ENCODE measurements at regions not wholly inside any gene's neighbourhood (a gene's known extent, or its start where the extent isn't known, plus 50 kb on each side); places are given as distances from the start of the nearest gene placed in this dataset.

- H3K4me3 ChIP-seq (ENCODE audit: low read depth in 2 of 2, low read length in 1 of 2), result no peak overlapping the region
- H2AFZ ChIP-seq (ENCODE audit: low read depth), result no peak overlapping the region
- no peak overlapping the region for H3K9ac ChIP-seq
- no peaks in the 10 kb centered on the region for H3F3A ChIP-seq (replicated peaks; ENCODE audit: insufficient read depth)
- H3K36me3 ChIP-seq (replicated peaks in 1 of 2; ENCODE audit: control insufficient read depth in 1 of 2, insufficient read depth in 2 of 2, low read length in 1 of 2), result no peaks in the 10 kb centered on the region
- H4K20me1 ChIP-seq (ENCODE audit: insufficient read depth), result no peaks in the 10 kb centered on the region
- 7% methylated on average over 2 of the region's 2 CpGs for WGBS (ENCODE audit: low lambda C conversion rate)
- no peaks in the 10 kb centered on the region for H3K9me3 ChIP-seq
- no peaks in the 10 kb centered on the region for H3K4me1 ChIP-seq (ENCODE audit: control insufficient read depth in 1 of 2, insufficient read depth in 2 of 2, low read depth in 1 of 2, low read length in 1 of 2)
- DNase-seq, result no peak
- H3K27me3 ChIP-seq (ENCODE audit: insufficient read depth), result peaks cover 7% of the 10 kb centered on the region
- H3K4me2 ChIP-seq, result no peak overlapping the region
- ChIA-PET CTCF (no interaction called here), POLR2A (no interaction called here)
- H3K27ac ChIP-seq (ENCODE audit: low read depth in 2 of 2, low read length in 1 of 2), result no peak overlapping the region
- TF ChIP-seq FOXJ3 (CRISPR knock-in tag; IDR thresholded peaks at IDR 0.05) (no peak), PBX3 (IDR thresholded peaks at IDR 0.05) (no peak), POLR2AphosphoS5 (IDR thresholded peaks at IDR 0.05; ENCODE audit: low read depth, low read length) (no peak), FOXM1 (IDR thresholded peaks at IDR 0.05; ENCODE audit: low read depth) (no peak), NFIC (IDR thresholded peaks at IDR 0.05; ENCODE audit: borderline replicate concordance) (no peak), JUND (IDR thresholded peaks at IDR 0.05) (no peak), TCF12 (IDR thresholded peaks at IDR 0.05) (no peak), YY1 (IDR thresholded peaks at IDR 0.05; ENCODE audit: low read depth) (no peak), CHD2 (IDR thresholded peaks at IDR 0.05; ENCODE audit: low read length, partially characterized antibody) (no peak), CTCF (IDR thresholded peaks at IDR 0.05) (no peak), RAD21 (IDR thresholded peaks at IDR 0.05; ENCODE audit: low read length) (no peak)
- TF ChIP-seq, protein P1, sequence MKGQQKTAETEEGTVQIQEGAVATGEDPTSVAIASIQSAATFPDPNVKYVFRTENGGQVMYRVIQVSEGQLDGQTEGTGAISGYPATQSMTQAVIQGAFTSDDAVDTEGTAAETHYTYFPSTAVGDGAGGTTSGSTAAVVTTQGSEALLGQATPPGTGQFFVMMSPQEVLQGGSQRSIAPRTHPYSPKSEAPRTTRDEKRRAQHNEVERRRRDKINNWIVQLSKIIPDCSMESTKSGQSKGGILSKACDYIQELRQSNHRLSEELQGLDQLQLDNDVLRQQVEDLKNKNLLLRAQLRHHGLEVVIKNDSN (IDR thresholded peaks at IDR 0.05; ENCODE audit: borderline replicate concordance, low read depth), result no peak
- TF ChIP-seq, protein P2, sequence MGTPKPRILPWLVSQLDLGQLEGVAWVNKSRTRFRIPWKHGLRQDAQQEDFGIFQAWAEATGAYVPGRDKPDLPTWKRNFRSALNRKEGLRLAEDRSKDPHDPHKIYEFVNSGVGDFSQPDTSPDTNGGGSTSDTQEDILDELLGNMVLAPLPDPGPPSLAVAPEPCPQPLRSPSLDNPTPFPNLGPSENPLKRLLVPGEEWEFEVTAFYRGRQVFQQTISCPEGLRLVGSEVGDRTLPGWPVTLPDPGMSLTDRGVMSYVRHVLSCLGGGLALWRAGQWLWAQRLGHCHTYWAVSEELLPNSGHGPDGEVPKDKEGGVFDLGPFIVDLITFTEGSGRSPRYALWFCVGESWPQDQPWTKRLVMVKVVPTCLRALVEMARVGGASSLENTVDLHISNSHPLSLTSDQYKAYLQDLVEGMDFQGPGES (IDR thresholded peaks at IDR 0.05; ENCODE audit: low read depth, low read length), result no peak
- H3K9me2 ChIP-seq, result no peaks in the 10 kb centered on the region
- H3K79me2 ChIP-seq (ENCODE audit: insufficient read depth), result no peaks in the 10 kb centered on the region
Observed at GRCh38 chr14:36229262-36229661, 52.7 kb upstream of the PTCSC3 start.

GRCh38 chr14:36227802-36228201 lies 51.3 kb upstream of the PTCSC3 start:
- Histone ChIP-seq H3K27ac (ENCODE audit: low read depth in 2 of 2, low read length in 1 of 2) (no peak overlapping the region), H3F3A (replicated peaks; ENCODE audit: insufficient read depth) (no peaks in the 10 kb centered on the region), H3K27me3 (ENCODE audit: insufficient read depth) (peaks cover 20% of the 10 kb centered on the region), H3K4me3 (ENCODE audit: low read depth in 2 of 2, low read length in 1 of 2) (no peak overlapping the region), H4K20me1 (ENCODE audit: insufficient read depth) (no peaks in the 10 kb centered on the region), H3K9me2 (no peaks in the 10 kb centered on the region), H3K9ac (no peak overlapping the region), H2AFZ (ENCODE audit: low read depth) (no peak overlapping the region), H3K4me1 (ENCODE audit: control insufficient read depth in 1 of 2, insufficient read depth in 2 of 2, low read depth in 1 of 2, low read length in 1 of 2) (no peaks in the 10 kb centered on the region), H3K36me3 (replicated peaks in 1 of 2; ENCODE audit: control insufficient read depth in 1 of 2, insufficient read depth in 2 of 2, low read length in 1 of 2) (no peaks in the 10 kb centered on the region), H3K4me2 (no peak overlapping the region), H3K79me2 (ENCODE audit: insufficient read depth) (no peaks in the 10 kb centered on the region), H3K9me3 (no peaks in the 10 kb centered on the region)
- POLR2A ChIA-PET, result no interaction called here
- WGBS (ENCODE audit: low lambda C conversion rate), result 3% methylated on average over 2 of the region's 2 CpGs
- DNase-seq, result no peak
- CTCF ChIA-PET, result interaction anchor here (1.1 kb wide), 1 partner anchor 420 kb away, joined by 3 read pairs; no protein-coding TSS in a partner anchor
- TF ChIP-seq MAX (IDR thresholded peaks at IDR 0.05; ENCODE audit: low read depth) (no peak), SIN3A (IDR thresholded peaks at IDR 0.05; ENCODE audit: borderline replicate concordance, low read depth, low read length) (no peak), GATA2 (CRISPR knock-in tag; IDR thresholded peaks at IDR 0.05) (no peak), ELF1 (IDR thresholded peaks at IDR 0.05) (no peak), TCF12 (IDR thresholded peaks at IDR 0.05) (no peak), POLR2AphosphoS5 (IDR thresholded peaks at IDR 0.05; ENCODE audit: low read depth, low read length) (no peak), RXRA (IDR thresholded peaks at IDR 0.05; ENCODE audit: borderline replicate concordance, low read depth) (no peak), MXI1 (IDR thresholded peaks at IDR 0.05; ENCODE audit: low read depth, low read length) (no peak), MEF2A (IDR thresholded peaks at IDR 0.05; ENCODE audit: borderline replicate concordance, low read depth) (no peak), JUND (IDR thresholded peaks at IDR 0.05) (no peak), RAD21 (IDR thresholded peaks at IDR 0.05; ENCODE audit: low read length) (no peak)
- TF ChIP-seq, protein P1 (IDR thresholded peaks at IDR 0.05; ENCODE audit: borderline replicate concordance, low read depth), result no peak
- TF ChIP-seq, protein P2 (IDR thresholded peaks at IDR 0.05; ENCODE audit: low read depth, low read length), result no peak
